ENCODE measurements at regions not wholly inside any gene's neighbourhood (a gene's known extent, or its start where the extent isn't known, plus 50 kb on each side); places are given as distances from the start of the nearest gene placed in this dataset.

DNA sequence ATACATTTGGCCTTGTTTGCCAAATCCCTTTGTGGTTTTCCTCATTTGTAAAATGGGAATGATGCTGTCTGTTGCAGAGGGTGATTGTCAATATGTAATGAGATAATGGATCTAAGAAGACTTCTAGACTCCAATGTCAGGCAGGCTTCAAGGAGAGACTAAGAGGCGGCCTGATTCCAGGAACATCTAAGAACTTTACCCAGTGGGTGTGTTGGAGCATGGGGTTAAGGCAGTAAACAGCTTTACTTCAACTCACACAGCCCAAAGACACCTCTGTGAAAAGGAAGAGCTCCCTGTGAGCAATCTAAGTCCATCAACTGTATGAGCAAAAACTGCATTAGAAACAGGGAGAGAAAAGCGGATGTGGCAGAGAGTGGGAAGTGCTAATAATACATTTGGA lies 560.6 kb downstream of the PDCD6IP start:
- H3K4me3 ChIP-seq (ENCODE audit: low read depth, low read length), result no peak overlapping the region
- FAIRE-seq, result no peak
- TF ChIP-seq, protein P1, sequence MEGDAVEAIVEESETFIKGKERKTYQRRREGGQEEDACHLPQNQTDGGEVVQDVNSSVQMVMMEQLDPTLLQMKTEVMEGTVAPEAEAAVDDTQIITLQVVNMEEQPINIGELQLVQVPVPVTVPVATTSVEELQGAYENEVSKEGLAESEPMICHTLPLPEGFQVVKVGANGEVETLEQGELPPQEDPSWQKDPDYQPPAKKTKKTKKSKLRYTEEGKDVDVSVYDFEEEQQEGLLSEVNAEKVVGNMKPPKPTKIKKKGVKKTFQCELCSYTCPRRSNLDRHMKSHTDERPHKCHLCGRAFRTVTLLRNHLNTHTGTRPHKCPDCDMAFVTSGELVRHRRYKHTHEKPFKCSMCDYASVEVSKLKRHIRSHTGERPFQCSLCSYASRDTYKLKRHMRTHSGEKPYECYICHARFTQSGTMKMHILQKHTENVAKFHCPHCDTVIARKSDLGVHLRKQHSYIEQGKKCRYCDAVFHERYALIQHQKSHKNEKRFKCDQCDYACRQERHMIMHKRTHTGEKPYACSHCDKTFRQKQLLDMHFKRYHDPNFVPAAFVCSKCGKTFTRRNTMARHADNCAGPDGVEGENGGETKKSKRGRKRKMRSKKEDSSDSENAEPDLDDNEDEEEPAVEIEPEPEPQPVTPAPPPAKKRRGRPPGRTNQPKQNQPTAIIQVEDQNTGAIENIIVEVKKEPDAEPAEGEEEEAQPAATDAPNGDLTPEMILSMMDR (IDR thresholded peaks at IDR 0.05; ENCODE audit: insufficient read depth, low read length, severe bottlenecking), result no peak
- no peaks in the 10 kb centered on the region for H3K36me3 ChIP-seq (ENCODE audit: control insufficient read depth, insufficient read depth, low read length)
- H3K27me3 ChIP-seq (ENCODE audit: control insufficient read depth, insufficient read depth, low read length), result no peaks in the 10 kb centered on the region
- no peak for DNase-seq (ENCODE audit: low read depth)

- Histone ChIP-seq H3K27me3 (ENCODE audit: control insufficient read depth, insufficient read depth, low read length) (no peaks in the 10 kb centered on the region), H3K36me3 (ENCODE audit: control insufficient read depth, insufficient read depth, low read length) (no peaks in the 10 kb centered on the region), H3K4me3 (ENCODE audit: low read depth, low read length) (no peak overlapping the region)
- DNase-seq (ENCODE audit: low read depth) (no peak), FAIRE-seq (no peak)
- TF ChIP-seq, protein P1 (IDR thresholded peaks at IDR 0.05; ENCODE audit: insufficient read depth, low read length, severe bottlenecking), result no peak
These were observed 562.3 kb downstream of the PDCD6IP start for GRCh38 chr3:34360713-34361112.

GRCh38 chr3:34361921-34362320 lies 563.5 kb downstream of the PDCD6IP start:
- H3K27me3 ChIP-seq (ENCODE audit: control insufficient read depth, insufficient read depth, low read length), result no peaks in the 10 kb centered on the region
- H3K36me3 ChIP-seq (ENCODE audit: control insufficient read depth, insufficient read depth, low read length), result no peaks in the 10 kb centered on the region
- FAIRE-seq (peak; percentile 73), DNase-seq (ENCODE audit: low read depth) (no peak)
- TF ChIP-seq, protein P1 (IDR thresholded peaks at IDR 0.05; ENCODE audit: insufficient read depth, low read length, severe bottlenecking), result no peak
- H3K4me3 ChIP-seq (ENCODE audit: low read depth, low read length), result no peak overlapping the region

GRCh38 chr3:34362910-34363309 lies 564.5 kb downstream of the PDCD6IP start:
- FAIRE-seq (no peak), DNase-seq (ENCODE audit: low read depth) (no peak)
- Histone ChIP-seq H3K36me3 (ENCODE audit: control insufficient read depth, insufficient read depth, low read length) (no peaks in the 10 kb centered on the region), H3K4me3 (ENCODE audit: low read depth, low read length) (no peak overlapping the region), H3K27me3 (ENCODE audit: control insufficient read depth, insufficient read depth, low read length) (no peaks in the 10 kb centered on the region)
- TF ChIP-seq, protein P1 (IDR thresholded peaks at IDR 0.05; ENCODE audit: insufficient read depth, low read length, severe bottlenecking), result no peak

DNA sequence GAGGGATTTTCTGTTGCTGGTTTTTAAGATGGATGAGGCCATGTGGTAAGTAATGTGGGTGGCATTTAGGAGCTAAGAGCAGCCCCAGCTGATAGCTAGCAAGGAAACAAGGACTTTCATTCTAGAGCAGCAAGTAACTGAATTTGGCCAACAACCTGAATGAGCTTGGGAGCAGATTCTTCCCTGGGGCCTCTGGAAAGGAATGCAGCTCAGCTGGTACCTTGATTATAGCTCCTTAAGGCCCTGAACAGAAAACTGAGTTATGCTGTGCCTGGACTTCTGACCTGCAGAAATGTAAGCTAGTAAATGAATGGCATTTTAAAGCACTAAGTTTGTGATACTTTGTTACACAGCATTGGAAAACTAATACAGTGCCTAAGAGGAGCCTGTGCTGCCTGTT lies 565.5 kb downstream of the PDCD6IP start:
- FAIRE-seq (no peak), DNase-seq (ENCODE audit: low read depth) (no peak)
- H3K36me3 ChIP-seq (ENCODE audit: control insufficient read depth, insufficient read depth, low read length), result no peaks in the 10 kb centered on the region
- TF ChIP-seq, protein P1 (IDR thresholded peaks at IDR 0.05; ENCODE audit: insufficient read depth, low read length, severe bottlenecking), result no peak
- no peaks in the 10 kb centered on the region for H3K27me3 ChIP-seq (ENCODE audit: control insufficient read depth, insufficient read depth, low read length)
- H3K4me3 ChIP-seq (ENCODE audit: low read depth, low read length), result no peak overlapping the region

- Histone ChIP-seq H3K36me3 (ENCODE audit: control insufficient read depth, insufficient read depth, low read length) (no peaks in the 10 kb centered on the region), H3K4me3 (ENCODE audit: low read depth, low read length) (no peak overlapping the region), H3K27me3 (ENCODE audit: control insufficient read depth, insufficient read depth, low read length) (no peaks in the 10 kb centered on the region)
- FAIRE-seq (no peak), DNase-seq (ENCODE audit: low read depth) (peak; percentile 81)
- TF ChIP-seq, protein P1 (IDR thresholded peaks at IDR 0.05; ENCODE audit: insufficient read depth, low read length, severe bottlenecking), result no peak
These were observed 565.9 kb downstream of the PDCD6IP start for GRCh38 chr3:34364335-34364734.
